ENCODE measurements at regions not wholly inside any gene's neighbourhood (a gene's known extent, or its start where the extent isn't known, plus 50 kb on each side); places are given as distances from the start of the nearest gene placed in this dataset.

DNA sequence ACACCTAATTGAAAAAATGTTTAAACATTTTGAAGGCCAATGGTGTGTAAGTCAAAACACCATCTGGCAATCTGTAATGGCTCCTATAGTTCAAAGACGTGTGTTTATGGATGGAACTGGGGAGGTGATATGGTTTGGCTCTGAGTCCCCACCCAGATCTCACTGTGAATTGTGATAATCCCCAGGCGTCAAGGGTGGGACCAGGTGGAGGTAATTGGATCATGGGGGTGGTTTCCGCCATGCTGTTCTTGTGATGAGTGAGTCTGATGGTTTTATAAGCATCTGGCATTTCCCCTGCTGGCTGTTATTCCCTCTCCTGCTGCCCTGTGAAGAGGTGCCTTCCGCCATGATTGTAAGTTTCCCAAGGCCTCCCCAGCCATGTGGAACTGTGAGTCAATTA, 52.2 kb downstream of the ADRA2C start:
- no peak overlapping the region for H3K27ac ChIP-seq
- in situ Hi-C loops (cut with MboI; ENCODE audit: low sequenced_read_pairs in 4 of 4) = no loop called here

DNA sequence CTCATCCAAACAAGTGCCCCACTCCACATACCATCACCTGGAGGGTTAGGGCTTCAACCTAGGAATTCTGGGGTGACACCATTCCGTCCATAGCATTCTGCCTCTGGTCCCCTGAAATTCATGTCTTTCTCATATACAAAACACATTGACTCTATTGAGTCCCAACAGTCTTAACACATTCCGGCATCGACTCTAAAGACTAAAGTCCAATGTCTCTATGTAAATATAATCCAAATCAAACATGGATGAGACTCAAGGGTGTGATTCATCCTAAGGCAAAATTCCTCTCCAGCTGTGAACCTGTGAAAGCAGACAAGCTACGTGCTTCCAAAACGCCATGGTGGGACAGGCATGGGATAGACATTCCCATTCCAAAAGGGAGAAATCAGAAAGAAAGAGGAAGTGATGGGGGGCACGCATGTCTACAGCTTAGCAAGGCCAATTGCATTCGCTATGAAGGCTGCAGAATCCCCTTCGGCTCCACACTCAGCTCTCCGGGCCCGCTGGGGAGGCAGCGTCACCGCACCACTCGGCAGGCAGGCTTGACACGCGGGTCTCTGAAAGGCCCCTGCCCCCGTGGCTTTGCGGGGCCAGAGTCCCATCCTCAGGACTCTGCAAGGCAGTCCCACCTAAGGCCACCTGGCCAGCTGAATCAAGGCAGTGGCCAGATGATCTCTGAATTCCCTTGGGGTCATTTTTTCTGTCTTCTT, 53.2 kb downstream of the ADRA2C start:
- Histone ChIP-seq H3K4me3 (no peak overlapping the region), H3K36me3 (no peaks in the 10 kb centered on the region), H3K27me3 (peaks cover 0 to 10% (median 6%) of the 10 kb centered on the region in 3 donors), H3K4me1 (no peaks in the 10 kb centered on the region), H3K9me3 (peaks cover 0 to 3% (median 0%) of the 10 kb centered on the region in 3 donors), H3K27ac (no peak overlapping the region)
- in situ Hi-C loops (cut with MboI; ENCODE audit: low sequenced_read_pairs in 4 of 4) = no loop called here
- DNase-seq (no peak), ATAC-seq (no peak)
- intact Hi-C loops (cut with DNase I; ENCODE audit: low total_unique reads) = no loop called here
- TF ChIP-seq CTCF (IDR thresholded peaks at IDR 0.05 in 4 of 5, conservative IDR thresholded peaks at IDR 0.05 in 1 of 5) = no peak
- TF ChIP-seq POLR2A (IDR thresholded peaks at IDR 0.05) = no peak

More for the DNA sequence above, 52.2 kb downstream of the ADRA2C start:
- no peak overlapping the region for H3K4me3 ChIP-seq
- DNase-seq = no peak
- H3K27me3 ChIP-seq = peaks cover 0 to 10% (median 6%) of the 10 kb centered on the region in 3 donors
- no peaks in the 10 kb centered on the region for H3K4me1 ChIP-seq
- intact Hi-C loops (cut with DNase I; ENCODE audit: low total_unique reads) = no loop called here
- TF ChIP-seq CTCF (IDR thresholded peaks at IDR 0.05 in 4 of 5, conservative IDR thresholded peaks at IDR 0.05 in 1 of 5) = no peak
- TF ChIP-seq POLR2A (IDR thresholded peaks at IDR 0.05) = no peak
- no peaks in the 10 kb centered on the region for H3K36me3 ChIP-seq
- ATAC-seq = no peak
- peaks cover 0 to 3% (median 0%) of the 10 kb centered on the region in 3 donors for H3K9me3 ChIP-seq

- peaks cover 0 to 3% (median 0%) of the 10 kb centered on the region in 3 donors for H3K9me3 ChIP-seq
- intact Hi-C loops (cut with DNase I; ENCODE audit: low total_unique reads) = no loop called here
- no peak for ATAC-seq
- H3K27me3 ChIP-seq = peaks cover 0 to 10% (median 6%) of the 10 kb centered on the region in 3 donors
- in situ Hi-C loops (cut with MboI; ENCODE audit: low sequenced_read_pairs in 4 of 4) = no loop called here
- H3K27ac ChIP-seq = no peak overlapping the region
- H3K36me3 ChIP-seq = no peaks in the 10 kb centered on the region
- no peak for DNase-seq
- H3K4me3 ChIP-seq = no peak overlapping the region
- no peak for TF ChIP-seq POLR2A (IDR thresholded peaks at IDR 0.05)
- TF ChIP-seq CTCF (IDR thresholded peaks at IDR 0.05 in 4 of 5, conservative IDR thresholded peaks at IDR 0.05 in 1 of 5) = no peak
- H3K4me1 ChIP-seq = no peaks in the 10 kb centered on the region
Measured at GRCh38 chr4:3820016-3820805, 54.0 kb downstream of the ADRA2C start.

DNA sequence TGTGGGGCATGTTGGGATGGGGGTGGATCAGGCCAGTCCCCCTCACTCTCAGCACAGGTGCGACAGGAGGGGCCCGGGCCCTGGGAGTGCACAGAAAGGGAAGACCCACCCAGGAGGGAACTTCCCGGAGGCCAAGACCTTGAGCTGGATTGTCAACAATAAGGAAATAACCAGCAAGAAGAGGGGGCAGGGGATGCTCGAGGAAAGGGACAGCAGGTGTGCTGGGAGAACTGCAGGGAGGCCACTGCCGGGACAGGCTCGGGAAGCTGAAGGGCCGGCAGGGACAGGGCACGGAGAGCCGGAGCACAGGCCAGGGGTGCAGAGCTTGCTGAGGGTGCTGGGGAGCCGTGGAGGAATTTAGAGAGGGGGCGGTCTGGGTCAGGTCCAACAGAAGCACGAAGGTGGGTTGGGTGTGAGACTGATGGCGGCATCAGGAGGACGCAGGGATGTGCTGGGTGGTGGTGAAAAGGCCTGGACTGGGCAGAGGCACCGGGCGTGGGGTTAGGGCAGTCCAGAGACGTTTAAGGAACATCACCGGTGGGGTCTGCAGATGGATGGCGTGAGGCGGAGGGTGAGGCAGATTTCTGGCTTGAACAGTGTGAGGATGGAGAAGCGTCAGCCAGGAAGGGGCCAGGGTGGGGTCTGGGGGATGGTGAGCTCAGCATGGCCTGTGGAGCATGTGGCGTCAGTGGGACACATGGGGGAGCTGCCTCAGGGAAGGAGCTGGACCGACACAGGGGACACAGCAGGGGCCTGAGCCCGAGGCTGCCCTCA, 54.8 kb downstream of the ADRA2C start:
- no peaks in the 10 kb centered on the region for H3K36me3 ChIP-seq
- in situ Hi-C loops (cut with MboI; ENCODE audit: low sequenced_read_pairs in 4 of 4) (no loop called here), intact Hi-C loops (cut with DNase I; ENCODE audit: low total_unique reads) (no loop called here)
- TF ChIP-seq CTCF (IDR thresholded peaks at IDR 0.05 in 4 of 5, conservative IDR thresholded peaks at IDR 0.05 in 1 of 5) = no peak
- no peak for TF ChIP-seq POLR2A (IDR thresholded peaks at IDR 0.05)
- no peak overlapping the region for H3K27ac ChIP-seq
- DNase-seq (no peak), ATAC-seq (no peak)
- peaks cover 0 to 3% (median 0%) of the 10 kb centered on the region in 3 donors for H3K9me3 ChIP-seq
- no peaks in the 10 kb centered on the region for H3K4me1 ChIP-seq
- no peak overlapping the region for H3K4me3 ChIP-seq
- H3K27me3 ChIP-seq = peaks cover 0 to 10% (median 6%) of the 10 kb centered on the region in 3 donors

Data from gastrocnemius medialis (tissue), 4 donors.